HTR-8/SVneo (cell line): ENCODE measurements at regions not wholly inside any gene's neighbourhood (a gene's known extent, or its start where the extent isn't known, plus 50 kb on each side); places are given as distances from the start of the nearest gene placed in this dataset.

Experiments used
- DNase-seq: peaks from one replicate; pipeline ENCODE4 v3.0.0; 2011; ENCODE audit warnings: low spot score, mixed read lengths; ENCODE audit not compliant: insufficient read length
- FAIRE-seq: peaks from 2 replicates; lab custom pipeline; 2011; peaks lifted over from hg19 to GRCh38; lab: Jason Lieb, UNC

- FAIRE-seq (no peak), DNase-seq (no peak)
Measured at GRCh38 chr4:34512616-34513015, 1731.7 kb downstream of the ARAP2 start.

DNA sequence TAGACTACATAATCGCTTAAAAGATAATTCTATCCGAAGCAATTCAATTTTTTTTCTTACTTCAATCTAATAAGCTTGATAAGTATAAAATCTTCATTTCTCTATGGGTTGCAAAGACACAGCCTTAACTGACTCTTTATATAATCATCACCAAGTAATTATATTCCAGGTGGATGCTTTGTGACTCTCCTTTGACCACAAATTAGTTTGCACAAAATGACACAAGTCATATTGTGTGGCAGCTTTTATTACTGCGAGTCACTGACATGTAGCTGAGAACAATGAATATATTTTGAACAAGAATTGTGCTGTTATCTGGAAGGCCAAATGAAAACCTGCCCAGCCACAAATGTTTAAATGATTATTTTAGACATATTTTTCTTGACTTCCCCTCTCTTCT, 1727.8 kb downstream of the ARAP2 start:
- no peak for FAIRE-seq
- no peak for DNase-seq

- DNase-seq = no peak
- no peak for FAIRE-seq
Measured at GRCh38 chr4:34534916-34535315, 1709.4 kb downstream of the ARAP2 start.

DNA sequence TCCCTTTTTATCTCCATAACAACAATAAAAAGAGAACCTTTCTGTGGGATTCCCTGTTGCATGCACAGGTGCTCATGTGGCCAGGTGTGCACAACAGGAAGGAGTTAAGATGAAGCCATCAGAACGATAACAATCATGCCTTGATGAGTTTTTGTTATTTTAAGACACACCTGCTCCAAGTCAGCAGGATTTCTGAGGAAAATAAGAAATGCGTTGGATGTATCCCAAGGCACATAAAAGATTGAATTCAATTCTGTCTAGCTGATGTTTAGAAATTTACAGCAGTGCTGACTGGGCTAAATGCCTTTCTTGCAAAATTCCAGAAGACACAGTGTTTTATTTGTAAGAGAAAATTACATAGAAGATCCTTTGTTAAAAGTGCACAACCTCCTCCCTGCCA, 1678.2 kb downstream of the ARAP2 start:
- no peak for DNase-seq
- no peak for FAIRE-seq

GRCh38 chr4:34572026-34572425, 1672.3 kb downstream of the ARAP2 start:
- no peak for FAIRE-seq

GRCh38 chr4:34615315-34615714, 1629.0 kb downstream of the ARAP2 start:
- FAIRE-seq = no peak
- DNase-seq = no peak

More at GRCh38 chr4:34572026-34572425, 1672.3 kb downstream of the ARAP2 start:
- DNase-seq = no peak

DNA sequence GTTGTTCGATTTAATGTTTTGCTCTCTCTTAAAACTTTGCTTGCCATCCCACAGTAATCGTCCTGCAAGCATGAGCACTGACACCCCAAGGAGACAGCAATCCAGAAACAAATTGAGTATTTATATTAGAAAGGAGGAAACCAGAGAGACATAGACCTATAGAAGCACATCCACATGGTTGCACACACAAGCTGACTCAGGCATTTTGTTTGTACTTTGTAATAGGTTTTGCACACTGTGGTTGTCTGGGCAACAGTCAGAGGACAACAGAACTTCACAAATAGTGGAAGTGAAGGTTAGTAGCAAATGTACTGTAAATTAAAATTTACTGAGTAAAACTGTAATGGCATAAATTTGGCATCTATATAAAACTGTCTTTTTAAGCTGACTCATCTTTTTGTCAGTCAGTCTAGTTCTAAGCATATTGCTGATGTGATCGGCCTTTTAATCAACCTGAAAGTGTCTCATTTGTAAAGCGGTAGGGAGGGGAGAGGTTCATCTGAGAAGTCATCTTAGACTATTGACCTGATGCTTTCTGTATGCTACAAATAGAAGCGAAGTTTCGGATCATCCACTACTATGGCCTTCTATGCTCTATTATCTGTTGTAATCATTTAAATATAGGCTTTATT, 1624.7 kb downstream of the ARAP2 start:
- FAIRE-seq (no peak), DNase-seq (no peak)

DNA sequence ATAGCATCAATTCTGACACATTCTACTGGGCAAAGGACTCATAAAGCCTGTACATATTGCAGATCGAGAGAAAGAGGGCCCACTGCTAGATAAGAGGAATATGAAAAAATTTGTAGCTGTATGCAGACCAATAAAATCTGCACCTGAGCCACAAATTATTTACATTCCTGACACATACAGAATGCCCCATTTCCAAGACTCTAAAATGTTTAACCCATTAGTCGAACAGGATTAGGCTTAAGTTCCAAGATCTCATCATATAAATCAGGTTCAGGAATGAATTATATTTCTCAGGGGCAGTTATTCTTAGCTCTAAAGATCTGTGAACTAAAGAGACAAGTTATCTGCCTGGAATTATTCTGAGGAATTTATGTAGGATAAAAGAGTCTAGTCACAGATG, 1615.8 kb downstream of the ARAP2 start:
- FAIRE-seq (no peak), DNase-seq (no peak)

DNA sequence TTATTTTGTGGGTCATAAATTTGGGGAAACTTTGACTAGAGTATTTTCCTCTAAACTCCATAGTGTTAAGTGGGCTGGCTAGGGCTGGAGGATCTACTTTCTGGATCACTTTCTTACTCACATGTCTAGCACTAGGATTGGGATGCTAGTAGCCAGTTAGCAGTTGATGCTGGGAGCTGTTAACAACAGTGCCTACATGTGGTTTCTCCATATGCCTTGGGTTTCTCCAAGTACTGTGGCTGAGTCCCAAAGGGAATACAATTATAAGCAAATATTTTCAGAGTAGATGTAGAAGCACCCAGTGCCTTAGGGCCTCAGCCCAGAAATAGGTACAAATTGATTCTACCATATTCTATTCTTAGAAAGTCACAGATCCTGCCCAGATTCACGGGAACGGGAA, 1614.9 kb downstream of the ARAP2 start:
- DNase-seq (no peak), FAIRE-seq (no peak)

- FAIRE-seq = no peak
Measured at GRCh38 chr4:34633241-34633640, 1611.1 kb downstream of the ARAP2 start.

GRCh38 chr4:34636623-34637022, 1607.7 kb downstream of the ARAP2 start:
- FAIRE-seq (no peak), DNase-seq (no peak)

More at GRCh38 chr4:34633241-34633640, 1611.1 kb downstream of the ARAP2 start:
- no peak for DNase-seq

GRCh38 chr4:34643476-34643875, 1600.8 kb downstream of the ARAP2 start:
- FAIRE-seq (no peak), DNase-seq (no peak)

DNA sequence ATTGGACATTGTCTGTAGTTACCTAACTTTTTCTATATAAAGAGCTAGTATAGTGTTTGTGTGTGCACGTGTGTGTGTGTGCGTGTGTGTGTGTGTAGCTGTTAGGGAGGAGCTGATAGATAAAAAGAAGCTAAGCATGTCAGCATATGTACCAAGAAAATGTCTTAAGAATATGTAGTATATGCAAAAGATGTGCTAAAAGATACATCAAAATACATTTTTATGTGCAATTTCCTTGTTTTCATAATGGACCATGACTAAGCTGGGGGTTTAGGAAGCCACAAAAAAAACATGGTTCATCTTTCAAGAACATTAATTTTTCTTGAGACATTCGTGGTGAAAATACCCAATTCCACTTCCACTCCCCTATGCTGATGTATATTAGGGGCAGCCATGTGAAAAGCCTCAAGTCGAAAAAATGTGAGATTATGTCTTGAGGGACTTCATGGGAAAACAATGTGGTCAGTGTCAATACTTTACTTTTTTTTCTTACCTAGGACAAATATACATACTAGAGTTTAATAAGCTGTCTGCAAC, 1599.7 kb downstream of the ARAP2 start:
- DNase-seq (no peak), FAIRE-seq (no peak)

- no peak for DNase-seq
- FAIRE-seq = no peak
Measured at GRCh38 chr4:34649716-34650115, 1594.6 kb downstream of the ARAP2 start.

GRCh38 chr4:34664051-34664450, 1580.3 kb downstream of the ARAP2 start:
- no peak for FAIRE-seq
- no peak for DNase-seq

- FAIRE-seq = no peak
- DNase-seq = no peak
Measured at GRCh38 chr4:34676400-34676799, 1567.9 kb downstream of the ARAP2 start.

- FAIRE-seq (no peak), DNase-seq (no peak)
Measured at GRCh38 chr4:34678431-34678830, 1565.9 kb downstream of the ARAP2 start.

DNA sequence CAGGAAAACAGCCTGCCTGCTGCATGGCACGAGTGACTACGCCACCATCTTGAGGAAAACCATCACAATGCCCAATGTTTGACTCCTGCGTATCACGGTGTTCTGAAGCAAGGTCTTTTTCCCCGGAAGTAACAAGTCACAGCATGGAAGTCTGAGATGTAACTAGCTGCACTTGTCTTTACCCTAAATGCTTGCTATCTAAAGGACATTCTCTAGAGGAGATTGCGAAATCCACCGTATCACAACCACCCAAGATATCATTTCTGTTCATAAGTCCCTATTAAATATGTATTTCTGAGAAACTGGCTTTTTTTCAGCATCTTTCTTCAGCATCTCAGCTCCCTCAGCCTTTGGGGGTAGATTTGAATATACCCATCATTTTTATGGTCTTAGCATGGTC, 1565.1 kb downstream of the ARAP2 start:
- no peak for FAIRE-seq
- no peak for DNase-seq

GRCh38 chr4:34709564-34709963, 1534.8 kb downstream of the ARAP2 start:
- FAIRE-seq (no peak), DNase-seq (no peak)

DNA sequence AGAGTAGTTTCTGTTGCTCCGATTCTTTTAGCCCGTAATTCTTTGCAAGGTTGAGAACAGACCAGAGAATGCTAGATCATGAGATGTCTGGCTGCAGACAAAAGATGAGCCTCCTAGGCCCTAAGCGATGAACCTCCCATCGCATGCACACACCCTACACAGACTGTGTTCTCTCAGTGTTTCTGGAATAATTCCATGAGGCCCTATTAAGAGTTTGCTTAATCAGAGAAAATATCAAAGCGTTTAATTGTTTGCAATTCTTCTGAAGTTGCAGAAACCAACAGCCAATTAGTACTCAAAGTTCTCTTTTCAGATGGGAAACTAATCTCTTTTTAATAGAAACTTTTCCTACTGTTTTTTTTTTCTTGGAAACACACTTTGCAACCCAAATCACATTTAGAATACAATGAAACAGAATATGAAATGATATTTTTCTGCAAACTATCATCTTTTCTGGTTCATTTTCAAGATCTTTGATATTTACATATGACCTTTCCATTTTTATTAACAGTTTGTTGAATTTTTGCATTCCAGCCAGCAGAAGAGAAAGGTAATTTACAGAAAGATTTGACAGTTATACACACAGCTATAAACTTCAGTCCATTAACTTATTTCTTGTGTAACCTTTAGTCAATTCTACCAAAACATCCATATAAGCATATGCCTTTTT, 1525.6 kb downstream of the ARAP2 start:
- FAIRE-seq (no peak), DNase-seq (no peak)

DNA sequence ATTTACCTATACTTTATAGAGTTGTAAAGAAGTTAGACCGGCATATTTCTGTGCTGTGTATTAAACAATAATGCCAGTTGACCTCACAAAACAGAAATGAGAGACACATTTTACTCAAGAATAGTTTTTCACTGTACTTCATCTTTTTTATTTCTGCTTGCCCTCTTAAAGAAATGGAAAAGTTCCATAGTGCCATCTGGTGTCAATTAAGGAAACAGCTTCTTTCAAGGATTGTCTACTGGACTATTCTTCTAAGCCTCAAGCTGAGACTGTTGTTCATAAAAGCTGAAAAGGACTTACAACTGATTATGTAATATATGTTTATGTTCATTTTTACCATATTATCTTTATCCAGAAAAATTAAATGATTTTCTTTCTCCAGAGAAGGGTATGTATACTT, 1523.7 kb downstream of the ARAP2 start:
- FAIRE-seq = no peak
- DNase-seq = peak; percentile 10

DNA sequence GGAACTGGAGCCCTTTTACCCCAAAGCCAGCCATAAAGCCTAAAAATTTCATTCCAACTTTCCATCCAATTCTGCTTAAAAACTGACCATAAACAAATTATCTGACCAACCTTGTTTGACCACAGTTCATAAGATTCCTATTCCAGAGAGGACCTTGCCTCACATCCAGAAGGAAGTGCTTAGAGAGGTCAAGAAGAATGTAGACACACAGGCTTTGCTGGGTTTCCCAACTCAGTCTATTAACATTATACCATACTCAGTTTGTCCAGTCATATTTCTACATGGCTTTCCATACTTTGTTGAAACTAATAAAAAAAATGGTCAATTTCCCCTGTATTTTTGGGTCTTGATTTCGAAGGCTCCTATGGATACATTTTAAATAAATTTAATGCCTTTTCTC, 1522.5 kb downstream of the ARAP2 start:
- no peak for FAIRE-seq
- no peak for DNase-seq
